ENCODE measurements at regions not wholly inside any gene's neighbourhood (a gene's known extent, or its start where the extent isn't known, plus 50 kb on each side); places are given as distances from the start of the nearest gene placed in this dataset.

GRCh38 chr5:56638768-56639238 lies 176.5 kb upstream of the MAP3K1 start:
- no peak for TF ChIP-seq YY1 (IDR thresholded peaks at IDR 0.05; ENCODE audit: insufficient read depth, insufficient read length)
- no peak for TF ChIP-seq ZNF274 (IDR thresholded peaks at IDR 0.05; ENCODE audit: low read depth, low read length)

Measured in NT2/D1 (cell line).